Stimulated activated CD8-positive, alpha-beta memory T cell treated with anti-CD3 and anti-CD28 coated beads, Interleukin-4, amount 100 ng/mL, for 48 hours (primary cell): ENCODE measurements at regions not wholly inside any gene's neighbourhood (a gene's known extent, or its start where the extent isn't known, plus 50 kb on each side); places are given as distances from the start of the nearest gene placed in this dataset.
"Not testable (repeated sequence)": the region's sequence is repeated elsewhere in the genome, so short reads cannot be mapped to it uniquely, and the experiment has no call there.

ENCODE experiments used
- DNase-seq: peaks from one replicate; pipeline ENCODE4 v3.0.0-alpha.2; 2020

DNA sequence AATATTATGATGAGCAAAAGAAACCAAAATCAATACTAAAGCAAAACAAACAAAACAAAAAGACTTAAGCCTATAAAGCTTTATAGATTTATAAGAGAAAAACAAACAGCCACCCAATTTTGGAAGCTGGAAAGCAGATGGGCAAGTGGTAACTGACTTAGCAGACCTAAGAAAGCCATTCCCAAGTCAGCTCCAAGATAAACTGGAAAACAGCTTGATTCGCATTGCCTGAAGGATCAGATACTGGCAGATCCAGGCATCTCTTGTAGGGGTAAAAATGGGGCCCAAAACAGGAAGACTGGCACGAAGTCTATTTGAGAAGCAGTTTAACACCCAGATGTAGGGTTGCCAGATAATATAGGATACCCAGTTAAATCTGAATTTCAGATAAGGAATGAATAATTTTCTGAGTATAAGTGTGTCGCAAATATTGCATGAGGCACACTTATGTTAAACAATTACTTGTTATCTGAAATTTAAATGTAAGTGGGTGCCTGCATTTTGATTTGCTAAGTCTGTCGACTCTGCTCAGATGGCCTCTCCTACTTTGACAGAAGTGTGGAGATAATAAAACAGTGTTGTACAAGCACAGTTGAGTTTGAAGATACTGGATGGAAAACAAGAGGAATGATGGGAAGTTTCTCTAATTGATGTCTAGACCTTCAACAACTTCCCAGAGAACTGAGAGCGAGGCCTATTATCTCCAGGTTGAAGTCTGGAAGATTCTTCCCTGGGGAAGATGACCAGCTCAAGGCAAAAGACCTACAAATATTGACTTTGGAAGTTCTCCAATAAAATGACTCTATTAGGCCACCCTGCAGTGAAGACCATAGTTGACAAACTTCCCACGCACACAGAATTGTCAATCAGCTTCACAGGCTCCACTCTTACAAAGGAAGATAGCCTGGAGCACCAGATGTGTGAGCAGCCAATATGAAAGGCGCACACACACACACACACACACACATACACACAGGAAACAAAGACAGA is 113.4 kb downstream of the FAM50B start:
- no peak for DNase-seq

DNA sequence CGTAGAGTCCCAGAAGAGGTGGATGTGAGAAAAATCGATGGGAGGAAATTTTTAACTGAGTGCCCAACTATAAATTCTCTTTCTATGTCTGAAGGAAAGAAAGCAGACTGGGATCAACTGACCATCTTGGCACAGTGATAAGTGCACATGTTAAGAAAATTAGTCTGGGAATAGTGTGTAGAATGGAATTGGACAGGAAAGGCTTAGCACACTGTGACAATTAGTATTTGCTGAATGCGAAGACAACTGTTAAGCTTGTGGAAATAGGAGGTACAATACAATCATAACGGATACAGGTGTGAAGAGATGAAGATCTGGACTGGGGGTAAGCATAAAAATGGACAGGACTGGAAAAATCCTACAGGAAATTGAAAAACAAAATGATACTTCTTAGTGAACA is 114.3 kb downstream of the FAM50B start:
- no peak for DNase-seq

DNA sequence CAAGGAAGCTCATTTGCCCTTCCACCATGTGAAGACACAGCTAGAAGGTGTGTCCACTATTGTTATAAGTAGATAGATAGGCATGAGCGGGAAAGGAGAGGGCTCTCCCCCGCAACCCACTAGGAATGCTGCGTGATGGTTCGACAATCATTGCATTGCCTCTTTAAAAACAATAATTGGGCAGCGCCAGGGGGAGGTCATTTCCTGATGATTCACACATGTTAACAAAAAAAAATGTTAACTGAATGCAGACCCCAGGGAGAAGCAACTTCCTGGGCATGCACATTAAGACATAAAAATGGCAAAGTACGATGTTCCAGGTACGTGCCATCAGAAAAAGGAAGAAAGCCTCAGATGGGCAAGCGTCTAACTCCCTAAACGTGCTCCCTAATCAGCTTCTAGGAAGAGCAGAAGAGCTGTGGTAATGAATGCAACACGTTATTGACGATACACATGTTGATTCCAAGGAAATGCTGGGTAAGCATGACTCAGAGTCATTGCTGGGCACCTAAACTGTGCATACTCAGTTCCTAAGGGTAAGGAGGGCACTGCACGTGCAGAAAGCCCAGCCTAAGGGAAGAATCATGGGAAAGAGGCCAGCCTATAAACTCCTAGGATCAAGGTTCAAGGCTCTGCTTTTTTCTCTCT is 113.7 kb downstream of the FAM217A start:
- DNase-seq, result no peak

GRCh38 chr6:3966426-3966825 is 112.5 kb downstream of the FAM217A start:
- no peak for DNase-seq

- no peak for DNase-seq
These were observed 108.8 kb downstream of the FAM217A start for GRCh38 chr6:3970097-3970496.

DNA sequence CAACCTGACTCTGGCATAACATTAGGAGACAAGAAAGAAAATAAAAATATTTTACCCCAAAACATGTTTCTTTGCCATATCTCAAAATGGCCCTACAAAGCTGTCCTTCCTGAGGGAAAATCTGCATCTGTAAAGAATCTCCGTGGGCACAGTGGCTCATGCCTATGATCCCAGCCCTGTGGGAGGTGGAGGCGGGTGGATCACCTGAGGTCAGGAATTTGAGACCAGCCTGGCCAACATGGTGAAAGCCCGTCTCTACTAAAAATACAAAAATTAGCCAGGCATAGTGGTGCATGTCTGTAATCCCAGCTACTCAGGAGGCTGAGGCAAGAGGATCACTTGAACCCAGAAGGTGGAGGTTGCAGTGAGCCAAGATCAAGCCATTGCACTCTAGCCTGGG is 105.8 kb downstream of the FAM217A start:
- DNase-seq, result not testable (repeated sequence)

GRCh38 chr6:3977875-3978711 is 100.8 kb downstream of the FAM217A start:
- peak; percentile 39 for DNase-seq

GRCh38 chr6:3978966-3979365 is 100.0 kb downstream of the FAM217A start:
- not testable (repeated sequence) for DNase-seq

GRCh38 chr6:3981917-3982316 is 97.0 kb downstream of the FAM217A start:
- no peak for DNase-seq

GRCh38 chr6:3983778-3984177 is 95.2 kb downstream of the FAM217A start:
- DNase-seq, result no peak

DNA sequence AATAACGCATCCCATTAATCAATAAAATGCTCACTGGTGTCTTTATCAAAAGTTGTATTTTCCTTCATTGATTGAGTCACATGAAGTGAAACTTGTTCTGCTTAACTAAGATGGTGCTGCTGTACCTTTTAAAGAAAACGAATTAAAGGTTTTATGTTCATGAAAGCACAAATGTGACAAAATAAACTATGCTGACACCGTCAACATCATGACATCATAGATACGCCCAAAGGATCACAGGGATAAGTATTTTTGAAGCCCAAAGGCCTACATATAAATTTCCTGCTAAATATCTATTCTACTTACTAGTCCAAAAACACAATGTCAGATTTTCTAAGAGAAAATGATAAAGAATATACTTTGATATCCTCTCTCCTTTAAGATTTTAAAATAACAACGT is 94.4 kb downstream of the FAM217A start:
- no peak for DNase-seq

- no peak for DNase-seq
These were observed 92.7 kb downstream of the FAM217A start for GRCh38 chr6:3986241-3986640.

- DNase-seq, result no peak
These were observed 91.9 kb downstream of the FAM217A start for GRCh38 chr6:3987053-3987452.

- DNase-seq, result no peak
These were observed 91.4 kb downstream of the FAM217A start for GRCh38 chr6:3987576-3987975.

DNA sequence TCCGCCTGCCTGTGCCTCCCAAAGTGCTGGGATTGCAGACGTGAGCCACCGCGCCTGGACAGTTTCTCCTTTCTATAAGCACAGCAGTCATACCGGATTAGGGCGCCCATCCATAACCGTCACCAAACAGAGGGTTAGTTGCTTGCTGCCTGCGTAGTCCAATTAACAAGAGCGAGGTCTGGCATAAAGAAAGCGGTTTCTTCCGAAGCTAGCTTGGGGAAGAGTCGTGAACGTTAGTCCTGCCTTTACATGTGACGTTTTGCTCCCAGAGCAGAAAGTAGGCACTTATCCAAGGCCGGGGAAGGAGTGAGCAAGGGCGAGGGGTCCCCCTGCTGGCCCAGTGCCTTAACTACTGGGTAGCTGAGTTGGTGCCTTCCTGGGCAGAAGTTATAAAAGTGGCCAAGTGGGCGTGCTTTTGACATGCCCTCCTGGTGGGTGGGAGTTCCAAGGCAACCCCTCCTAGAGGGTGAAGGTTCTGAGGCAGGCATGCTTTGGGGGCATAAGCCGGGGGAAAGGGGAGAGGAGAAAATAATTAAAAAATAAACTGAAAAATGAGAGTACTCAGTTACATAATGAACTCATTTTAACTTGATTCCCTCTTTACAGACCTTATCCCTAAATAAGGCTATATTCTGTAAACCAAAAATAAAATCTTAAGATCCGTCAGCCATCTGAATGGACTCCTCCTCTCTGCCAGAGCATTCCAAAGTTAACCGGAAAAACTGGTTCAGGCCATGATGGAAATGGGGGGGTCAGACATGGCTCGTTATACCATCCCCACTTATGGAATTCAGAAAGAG is 88.0 kb downstream of the FAM217A start:
- DNase-seq, result peak; percentile 86

GRCh38 chr6:3991941-3992340 is 87.0 kb downstream of the FAM217A start:
- DNase-seq, result no peak

GRCh38 chr6:3996349-3996748 is 82.6 kb downstream of the FAM217A start:
- no peak for DNase-seq

GRCh38 chr6:3997177-3997770 is 81.7 kb downstream of the FAM217A start:
- no peak for DNase-seq

DNA sequence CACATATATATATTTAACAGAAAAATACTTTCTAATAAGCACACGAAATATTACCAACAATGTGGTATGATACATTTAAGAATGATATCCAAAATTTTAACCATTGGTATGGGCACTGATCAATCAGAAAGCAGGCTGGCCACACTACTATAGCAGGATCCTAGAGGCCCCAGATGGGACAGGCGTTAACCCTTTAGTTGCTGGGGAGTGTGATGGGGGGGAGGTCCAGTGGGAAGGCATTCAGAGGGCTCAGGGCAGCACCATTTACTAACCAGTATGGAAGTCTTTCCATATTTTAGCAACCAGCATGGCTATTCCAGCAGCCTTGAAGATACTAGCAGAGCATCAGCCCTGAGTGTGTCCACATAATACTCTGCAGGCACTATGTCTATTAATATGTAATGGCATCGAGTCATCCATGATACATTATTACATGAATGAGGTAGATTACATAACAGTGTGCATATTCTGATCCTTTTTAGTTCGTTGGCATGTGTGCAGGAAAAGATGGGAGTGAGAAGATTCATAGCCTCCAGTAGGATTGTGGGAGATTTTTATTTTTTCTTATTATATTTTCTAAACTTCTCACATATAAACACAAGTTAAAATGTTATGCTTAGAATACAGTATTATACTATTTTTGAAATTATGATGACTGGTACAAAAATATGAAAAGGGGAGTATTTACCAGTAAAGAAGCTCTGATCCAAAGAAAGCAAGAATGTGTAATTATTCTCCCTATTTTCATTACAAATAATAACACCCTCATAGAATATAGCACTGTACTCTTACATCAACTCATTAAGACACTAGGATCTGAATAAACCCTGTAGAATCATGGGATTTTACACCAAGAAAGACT is 78.9 kb downstream of the FAM217A start:
- DNase-seq, result no peak

- DNase-seq, result no peak
These were observed 74.7 kb downstream of the FAM217A start for GRCh38 chr6:4004249-4004648.
